ENCODE measurements at regions not wholly inside any gene's neighbourhood (a gene's known extent, or its start where the extent isn't known, plus 50 kb on each side); places are given as distances from the start of the nearest gene placed in this dataset.
A peak's percentile ranks its signal among the peaks of the same experiment; 100 is the strongest.

DNA sequence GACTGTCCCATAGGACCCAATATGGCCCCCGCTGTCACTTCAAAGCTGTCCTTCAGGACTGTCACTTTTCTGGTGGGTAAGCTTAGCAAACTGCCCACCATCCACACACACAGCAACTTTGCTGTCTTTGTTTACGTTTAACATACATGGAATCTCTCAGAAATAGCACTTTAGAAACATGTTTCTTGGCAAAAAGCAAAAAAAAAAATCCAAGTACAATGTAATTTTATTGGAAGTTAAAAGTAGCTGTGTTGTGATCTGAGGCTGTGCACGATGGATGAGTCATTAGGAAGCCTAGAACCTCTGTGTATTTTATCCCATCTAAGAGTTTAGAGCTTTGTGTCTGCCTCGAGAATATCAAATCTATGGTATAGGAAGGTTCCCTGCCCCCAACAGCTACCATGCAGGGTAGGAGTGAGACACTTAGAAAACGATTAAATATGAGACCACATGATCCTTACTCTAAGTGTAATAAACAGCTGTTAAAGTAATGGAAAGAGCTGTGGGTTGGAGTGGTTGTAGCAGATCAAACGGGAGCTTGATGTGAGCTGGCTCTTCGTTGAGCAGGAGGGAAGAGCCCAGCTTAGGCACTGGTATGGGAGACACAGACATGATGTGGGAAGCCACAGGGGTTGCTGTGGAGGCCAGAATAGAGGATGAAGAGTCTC lies 119.5 kb downstream of the PLEKHG1 start (continued):
- TF ChIP-seq ZNF184 (tag by site-specific recombination; IDR thresholded peaks at IDR 0.05) (peak; percentile 6; the same call in 1 of the 2 replicates), ZNF561 (tag by site-specific recombination; IDR thresholded peaks at IDR 0.05; ENCODE audit: borderline replicate concordance) (peak; percentile 38), SP7 (tag by site-specific recombination; IDR thresholded peaks at IDR 0.05) (peak; percentile 50; the same call in 1 of the 2 replicates), WT1 (tag by site-specific recombination; IDR thresholded peaks at IDR 0.05) (peak; percentile 44; the same call in 1 of the 2 replicates), KLF16 (tag by site-specific recombination; IDR thresholded peaks at IDR 0.05) (no peak), ZNF692 (tag by site-specific recombination; IDR thresholded peaks at IDR 0.05) (no peak), MZF1 (tag by site-specific recombination; IDR thresholded peaks at IDR 0.05; ENCODE audit: borderline replicate concordance) (0 out of 2 replicates have a peak, but pooled peaks have one; percentile 18), ZNF350 (tag by site-specific recombination; IDR thresholded peaks at IDR 0.05) (no peak), ZSCAN18 (tag by site-specific recombination; IDR thresholded peaks at IDR 0.05) (no peak), EGR2 (tag by site-specific recombination; IDR thresholded peaks at IDR 0.05; ENCODE audit: low read depth) (peak; percentile 70), ZNF19 (tag by site-specific recombination; IDR thresholded peaks at IDR 0.05; ENCODE audit: low read depth) (no peak), ZNF777 (tag by site-specific recombination; IDR thresholded peaks at IDR 0.05; ENCODE audit: borderline replicate concordance) (no peak)
- TF ChIP-seq, protein P1, sequence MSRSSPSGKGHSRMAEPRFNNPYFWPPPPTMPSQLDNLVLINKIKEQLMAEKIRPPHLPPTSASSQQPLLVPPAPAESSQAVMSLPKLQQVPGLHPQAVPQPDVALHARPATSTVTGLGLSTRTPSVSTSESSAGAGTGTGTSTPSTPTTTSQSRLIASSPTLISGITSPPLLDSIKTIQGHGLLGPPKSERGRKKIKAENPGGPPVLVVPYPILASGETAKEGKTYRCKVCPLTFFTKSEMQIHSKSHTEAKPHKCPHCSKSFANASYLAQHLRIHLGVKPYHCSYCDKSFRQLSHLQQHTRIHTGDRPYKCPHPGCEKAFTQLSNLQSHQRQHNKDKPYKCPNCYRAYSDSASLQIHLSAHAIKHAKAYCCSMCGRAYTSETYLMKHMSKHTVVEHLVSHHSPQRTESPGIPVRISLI (tag by site-specific recombination; IDR thresholded peaks at IDR 0.05): peak; percentile 56; the same call in 1 of the 2 replicates
- TF ChIP-seq, protein P2, sequence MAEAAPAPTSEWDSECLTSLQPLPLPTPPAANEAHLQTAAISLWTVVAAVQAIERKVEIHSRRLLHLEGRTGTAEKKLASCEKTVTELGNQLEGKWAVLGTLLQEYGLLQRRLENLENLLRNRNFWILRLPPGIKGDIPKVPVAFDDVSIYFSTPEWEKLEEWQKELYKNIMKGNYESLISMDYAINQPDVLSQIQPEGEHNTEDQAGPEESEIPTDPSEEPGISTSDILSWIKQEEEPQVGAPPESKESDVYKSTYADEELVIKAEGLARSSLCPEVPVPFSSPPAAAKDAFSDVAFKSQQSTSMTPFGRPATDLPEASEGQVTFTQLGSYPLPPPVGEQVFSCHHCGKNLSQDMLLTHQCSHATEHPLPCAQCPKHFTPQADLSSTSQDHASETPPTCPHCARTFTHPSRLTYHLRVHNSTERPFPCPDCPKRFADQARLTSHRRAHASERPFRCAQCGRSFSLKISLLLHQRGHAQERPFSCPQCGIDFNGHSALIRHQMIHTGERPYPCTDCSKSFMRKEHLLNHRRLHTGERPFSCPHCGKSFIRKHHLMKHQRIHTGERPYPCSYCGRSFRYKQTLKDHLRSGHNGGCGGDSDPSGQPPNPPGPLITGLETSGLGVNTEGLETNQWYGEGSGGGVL (tag by site-specific recombination; IDR thresholded peaks at IDR 0.05): peak; percentile 49
- TF ChIP-seq, protein P3, sequence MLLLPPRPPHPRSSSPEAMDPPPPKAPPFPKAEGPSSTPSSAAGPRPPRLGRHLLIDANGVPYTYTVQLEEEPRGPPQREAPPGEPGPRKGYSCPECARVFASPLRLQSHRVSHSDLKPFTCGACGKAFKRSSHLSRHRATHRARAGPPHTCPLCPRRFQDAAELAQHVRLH (tag by site-specific recombination; IDR thresholded peaks at IDR 0.05): peak; percentile 84

DNA sequence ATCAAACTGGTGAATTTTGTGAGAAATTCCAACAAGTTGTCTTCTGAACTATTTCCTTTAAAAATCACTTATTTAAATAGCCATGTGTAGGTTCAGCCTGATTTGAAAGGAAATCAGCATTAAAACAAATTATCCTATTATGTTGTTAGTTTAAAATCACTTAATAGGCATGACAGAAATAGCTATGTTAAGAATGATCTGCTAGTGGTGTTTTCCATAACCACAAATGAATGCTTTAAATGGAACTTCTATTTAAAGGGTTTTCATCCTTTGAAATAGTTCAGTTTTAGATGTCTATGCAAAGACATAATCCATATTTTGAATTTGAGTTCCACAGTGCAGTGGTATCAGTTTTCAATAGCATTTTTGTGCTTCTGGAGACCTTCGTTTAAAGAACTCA lies 120.1 kb downstream of the PLEKHG1 start:
- no peak for TF ChIP-seq ZNF555 (tag by site-specific recombination; conservative IDR thresholded peaks at IDR 0.05)
- Histone ChIP-seq H3K27ac (ENCODE audit: extremely low read depth, low read depth, low read length) (peak overlapping the region; percentile 38), H3K4me1 (ENCODE audit: control insufficient read depth, insufficient read depth, low read length) (peaks cover 31% of the 10 kb centered on the region), H3K36me3 (ENCODE audit: control insufficient read depth in 2 of 2, insufficient read depth in 1 of 2, low read length in 2 of 2) (no peaks in the 10 kb centered on the region), H3K4me3 (ENCODE audit: low read depth, low read length) (no peak overlapping the region), H3K9me3 (ENCODE audit: control insufficient read depth, insufficient read depth, low read depth, low read length) (no peaks in the 10 kb centered on the region)
- POLR2A ChIA-PET: no interaction called here
- CTCF ChIA-PET: interaction anchor here (0.5 to 3.0 kb wide), 9 partner anchors 22 to 886 kb away, joined by 3 to 15 read pairs (median 7); no protein-coding TSS in a partner anchor
